ENCODE measurements at regions not wholly inside any gene's neighbourhood (a gene's known extent, or its start where the extent isn't known, plus 50 kb on each side); places are given as distances from the start of the nearest gene placed in this dataset.

- Histone ChIP-seq H3K27ac (no peak overlapping the region), H3K27me3 (no peaks in the 10 kb centered on the region), H3K9me3 (no peaks in the 10 kb centered on the region), H3K4me1 (no peaks in the 10 kb centered on the region), H3K4me3 (no peak overlapping the region), H3K36me3 (no peaks in the 10 kb centered on the region)
- TF ChIP-seq POLR2A (IDR thresholded peaks at IDR 0.05) (no peak), POLR2AphosphoS5 (IDR thresholded peaks at IDR 0.05; ENCODE audit: insufficient read depth in 1 of 2, low read depth in 1 of 2) (no peak)
- TF ChIP-seq, protein P1, sequence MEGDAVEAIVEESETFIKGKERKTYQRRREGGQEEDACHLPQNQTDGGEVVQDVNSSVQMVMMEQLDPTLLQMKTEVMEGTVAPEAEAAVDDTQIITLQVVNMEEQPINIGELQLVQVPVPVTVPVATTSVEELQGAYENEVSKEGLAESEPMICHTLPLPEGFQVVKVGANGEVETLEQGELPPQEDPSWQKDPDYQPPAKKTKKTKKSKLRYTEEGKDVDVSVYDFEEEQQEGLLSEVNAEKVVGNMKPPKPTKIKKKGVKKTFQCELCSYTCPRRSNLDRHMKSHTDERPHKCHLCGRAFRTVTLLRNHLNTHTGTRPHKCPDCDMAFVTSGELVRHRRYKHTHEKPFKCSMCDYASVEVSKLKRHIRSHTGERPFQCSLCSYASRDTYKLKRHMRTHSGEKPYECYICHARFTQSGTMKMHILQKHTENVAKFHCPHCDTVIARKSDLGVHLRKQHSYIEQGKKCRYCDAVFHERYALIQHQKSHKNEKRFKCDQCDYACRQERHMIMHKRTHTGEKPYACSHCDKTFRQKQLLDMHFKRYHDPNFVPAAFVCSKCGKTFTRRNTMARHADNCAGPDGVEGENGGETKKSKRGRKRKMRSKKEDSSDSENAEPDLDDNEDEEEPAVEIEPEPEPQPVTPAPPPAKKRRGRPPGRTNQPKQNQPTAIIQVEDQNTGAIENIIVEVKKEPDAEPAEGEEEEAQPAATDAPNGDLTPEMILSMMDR (IDR thresholded peaks at IDR 0.05), result no peak
- no peak for DNase-seq (ENCODE audit: extremely low spot score in 2 of 2)
- intact Hi-C loops (cut with DNase I), result no loop called here
These were observed 259.8 kb upstream of the NR5A2 start for GRCh38 chr1:199767700-199768099.

- no peak overlapping the region for H3K4me3 ChIP-seq
- H3K27me3 ChIP-seq, result no peaks in the 10 kb centered on the region
- H3K4me1 ChIP-seq, result no peaks in the 10 kb centered on the region
- H3K27ac ChIP-seq, result no peak overlapping the region
- no peaks in the 10 kb centered on the region for H3K9me3 ChIP-seq
- no peaks in the 10 kb centered on the region for H3K36me3 ChIP-seq
- TF ChIP-seq POLR2AphosphoS5 (IDR thresholded peaks at IDR 0.05; ENCODE audit: insufficient read depth in 1 of 2, low read depth in 1 of 2), result no peak
- TF ChIP-seq POLR2A (IDR thresholded peaks at IDR 0.05), result no peak
- TF ChIP-seq, protein P1 (IDR thresholded peaks at IDR 0.05), result no peak
- intact Hi-C loops (cut with DNase I), result loop anchor here (10.0 kb wide), 1 partner anchor 710 kb away; no protein-coding TSS in a partner anchor
- DNase-seq (ENCODE audit: extremely low spot score in 2 of 2), result no peak
These were observed 252.9 kb upstream of the NR5A2 start for GRCh38 chr1:199774433-199775089.

DNA sequence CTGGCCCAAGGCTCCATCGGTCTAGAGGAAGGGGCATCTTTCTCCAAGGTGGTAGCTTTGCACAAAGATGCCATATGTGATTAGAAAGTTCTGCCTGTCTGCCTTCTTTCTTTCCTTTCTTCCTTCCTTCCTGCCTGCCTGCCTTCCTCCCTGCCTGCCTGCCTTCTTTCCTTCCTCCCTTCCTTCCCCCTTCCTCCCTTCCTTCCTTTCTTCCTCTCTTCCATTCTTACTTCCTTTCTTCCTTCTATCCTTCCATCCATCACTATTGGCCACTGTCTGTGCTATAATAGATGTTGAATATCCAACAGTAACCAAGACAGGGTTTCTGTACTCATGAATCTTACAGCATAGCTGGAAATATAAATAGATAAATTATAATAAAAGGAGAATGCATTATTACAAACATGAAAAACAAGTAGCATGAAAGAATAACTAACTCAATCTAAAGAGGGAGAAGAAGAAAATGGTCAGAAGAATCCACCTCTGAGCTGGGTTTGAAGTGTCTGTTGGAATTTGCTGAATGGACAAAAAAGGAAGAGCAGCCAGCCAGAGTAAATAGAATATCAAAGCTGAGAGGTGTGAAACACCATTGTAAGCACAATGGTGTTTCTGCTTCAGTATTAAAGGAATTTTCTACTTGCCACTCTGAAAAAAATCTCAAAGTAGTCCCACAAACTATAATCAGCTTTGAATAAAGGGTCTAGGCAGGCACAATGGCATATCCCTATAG is 250.6 kb upstream of the NR5A2 start:
- Histone ChIP-seq H3K27ac (no peak overlapping the region), H3K36me3 (no peaks in the 10 kb centered on the region), H3K4me1 (no peaks in the 10 kb centered on the region), H3K4me3 (no peak overlapping the region), H3K27me3 (no peaks in the 10 kb centered on the region), H3K9me3 (no peaks in the 10 kb centered on the region)
- no peak for DNase-seq (ENCODE audit: extremely low spot score in 2 of 2)
- TF ChIP-seq POLR2A (IDR thresholded peaks at IDR 0.05) (no peak), POLR2AphosphoS5 (IDR thresholded peaks at IDR 0.05; ENCODE audit: insufficient read depth in 1 of 2, low read depth in 1 of 2) (no peak)
- TF ChIP-seq, protein P1 (IDR thresholded peaks at IDR 0.05), result no peak
- intact Hi-C loops (cut with DNase I), result loop anchor here (10.0 kb wide), 1 partner anchor 712 kb away; no protein-coding TSS in a partner anchor

DNA sequence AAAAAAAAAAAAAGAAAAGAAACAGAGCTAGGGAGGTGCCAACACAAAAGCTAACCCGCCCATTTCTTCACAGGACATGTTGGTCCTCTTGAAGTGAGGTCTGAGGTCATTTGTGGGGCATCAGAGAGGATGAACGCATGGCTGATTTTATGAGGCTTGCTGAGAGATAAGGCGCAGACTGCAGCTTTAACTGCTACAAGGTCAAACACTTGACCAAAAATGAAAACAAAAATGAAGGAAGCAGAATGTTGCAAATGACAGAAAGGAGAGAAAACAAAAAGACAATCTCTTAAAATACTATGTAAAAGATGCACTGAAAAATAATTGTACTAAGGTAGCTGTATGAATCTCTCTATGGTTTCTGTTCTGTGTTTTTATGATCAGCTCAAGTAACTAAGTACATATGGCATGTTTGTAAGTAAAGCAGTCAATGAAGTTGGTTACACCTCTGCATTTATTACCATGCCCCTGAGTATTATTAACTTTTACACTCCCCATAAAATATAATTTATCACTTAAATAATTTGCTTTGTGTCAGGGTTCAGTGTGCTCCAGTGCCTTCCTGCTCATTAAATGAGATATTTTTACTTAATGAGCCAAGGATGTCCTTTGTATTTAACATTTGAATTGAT is 249.1 kb upstream of the NR5A2 start:
- H3K9me3 ChIP-seq, result no peaks in the 10 kb centered on the region

More for the DNA sequence above, 249.1 kb upstream of the NR5A2 start:
- TF ChIP-seq POLR2AphosphoS5 (IDR thresholded peaks at IDR 0.05; ENCODE audit: insufficient read depth in 1 of 2, low read depth in 1 of 2), result no peak
- TF ChIP-seq, protein P1 (IDR thresholded peaks at IDR 0.05), result no peak
- no peak for TF ChIP-seq POLR2A (IDR thresholded peaks at IDR 0.05)
- intact Hi-C loops (cut with DNase I), result loop anchor here (10.0 kb wide), 1 partner anchor 714 kb away; no protein-coding TSS in a partner anchor
- DNase-seq (ENCODE audit: extremely low spot score in 2 of 2), result no peak
- no peaks in the 10 kb centered on the region for H3K36me3 ChIP-seq
- H3K4me3 ChIP-seq, result no peak overlapping the region
- no peaks in the 10 kb centered on the region for H3K4me1 ChIP-seq
- H3K27me3 ChIP-seq, result no peaks in the 10 kb centered on the region
- H3K27ac ChIP-seq, result no peak overlapping the region

All from vagina (tissue), 2 donors.